Lower lobe of right lung (tissue), 2 donors: ENCODE measurements at regions not wholly inside any gene's neighbourhood (a gene's known extent, or its start where the extent isn't known, plus 50 kb on each side); places are given as distances from the start of the nearest gene placed in this dataset.
"Not testable (repeated sequence)": the region's sequence is repeated elsewhere in the genome, so short reads cannot be mapped to it uniquely, and the experiment has no call there.

Experiments used
- ATAC-seq, 2 donors: fragments of 200-7000 bp; cut with Tn5 transposase; one replicate each; pipeline ENCODE4 v1.9.1; 2020 to 2022; ENCODE audit warnings: mild to moderate bottlenecking in 2 of 2, moderate library complexity in 2 of 2
- DNase-seq: peaks from one replicate; pipeline ENCODE4 v3.0.0-alpha.2; 2020
- H3K27ac ChIP-seq: fragments of 200-600 bp; one replicate; pipeline ENCODE4 v1.8.0; 2022
- H3K27me3 ChIP-seq: fragments of 200-600 bp; one replicate; pipeline ENCODE4 v1.8.0; 2022; ENCODE audit warnings: low read depth
- H3K36me3 ChIP-seq: fragments of 200-600 bp; one replicate; pipeline ENCODE4 v1.8.0; 2022; ENCODE audit warnings: mild to moderate bottlenecking
- H3K4me1 ChIP-seq: fragments of 200-600 bp; one replicate; pipeline ENCODE4 v1.8.0; 2022
- H3K4me3 ChIP-seq: fragments of 200-600 bp; one replicate; pipeline ENCODE4 v1.8.0; 2022; ENCODE audit warnings: mild to moderate bottlenecking
- H3K9me3 ChIP-seq: fragments of 200-600 bp; one replicate; pipeline ENCODE4 v1.8.0; 2022
- intact Hi-C: fragments of 100-400 bp; cut with DNase I; formaldehyde crosslinking; loops from one replicate; pipeline ENCODE4 v1.11.0; 2022
- TF ChIP-seq, protein P1 (sequence below): fragments of 200-600 bp; IDR thresholded peaks from one replicate; pipeline ENCODE4 v1.8.0; 2022; ENCODE audit warnings: antibody characterized with exemption, mild to moderate bottlenecking
- donor health status: DM: no; HTN: yes; CAD: no; lungs with severe emphysema.

DNA sequence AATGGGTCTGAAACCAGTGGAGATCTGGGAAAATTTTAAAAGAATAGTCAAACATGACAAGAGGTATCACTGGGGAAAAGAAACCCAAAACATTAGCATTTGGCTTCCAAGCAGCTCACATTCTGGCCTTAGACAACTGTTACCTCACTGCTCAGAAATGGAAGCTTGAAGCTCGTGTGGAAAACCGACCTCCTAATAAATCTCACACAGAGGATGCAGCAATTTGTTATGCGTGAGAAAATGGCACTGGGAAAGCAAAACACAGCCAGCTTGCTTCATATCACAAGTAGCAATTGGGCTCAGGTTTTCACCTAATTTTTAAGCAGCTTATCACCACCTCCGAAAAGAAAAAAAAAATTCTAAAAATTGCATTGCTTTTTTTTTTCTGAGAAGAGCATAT is 103.3 kb upstream of the TAS2R1 start:
- H3K36me3 ChIP-seq, result no peaks in the 10 kb centered on the region
- TF ChIP-seq, protein P1, sequence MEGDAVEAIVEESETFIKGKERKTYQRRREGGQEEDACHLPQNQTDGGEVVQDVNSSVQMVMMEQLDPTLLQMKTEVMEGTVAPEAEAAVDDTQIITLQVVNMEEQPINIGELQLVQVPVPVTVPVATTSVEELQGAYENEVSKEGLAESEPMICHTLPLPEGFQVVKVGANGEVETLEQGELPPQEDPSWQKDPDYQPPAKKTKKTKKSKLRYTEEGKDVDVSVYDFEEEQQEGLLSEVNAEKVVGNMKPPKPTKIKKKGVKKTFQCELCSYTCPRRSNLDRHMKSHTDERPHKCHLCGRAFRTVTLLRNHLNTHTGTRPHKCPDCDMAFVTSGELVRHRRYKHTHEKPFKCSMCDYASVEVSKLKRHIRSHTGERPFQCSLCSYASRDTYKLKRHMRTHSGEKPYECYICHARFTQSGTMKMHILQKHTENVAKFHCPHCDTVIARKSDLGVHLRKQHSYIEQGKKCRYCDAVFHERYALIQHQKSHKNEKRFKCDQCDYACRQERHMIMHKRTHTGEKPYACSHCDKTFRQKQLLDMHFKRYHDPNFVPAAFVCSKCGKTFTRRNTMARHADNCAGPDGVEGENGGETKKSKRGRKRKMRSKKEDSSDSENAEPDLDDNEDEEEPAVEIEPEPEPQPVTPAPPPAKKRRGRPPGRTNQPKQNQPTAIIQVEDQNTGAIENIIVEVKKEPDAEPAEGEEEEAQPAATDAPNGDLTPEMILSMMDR, result no peak
- H3K27me3 ChIP-seq, result no peaks in the 10 kb centered on the region
- H3K9me3 ChIP-seq, result no peaks in the 10 kb centered on the region
- H3K4me1 ChIP-seq, result no peaks in the 10 kb centered on the region
- no peak overlapping the region for H3K27ac ChIP-seq
- H3K4me3 ChIP-seq, result no peak overlapping the region
- intact Hi-C loops, result no loop called here
- DNase-seq (no peak), ATAC-seq (no peak)

DNA sequence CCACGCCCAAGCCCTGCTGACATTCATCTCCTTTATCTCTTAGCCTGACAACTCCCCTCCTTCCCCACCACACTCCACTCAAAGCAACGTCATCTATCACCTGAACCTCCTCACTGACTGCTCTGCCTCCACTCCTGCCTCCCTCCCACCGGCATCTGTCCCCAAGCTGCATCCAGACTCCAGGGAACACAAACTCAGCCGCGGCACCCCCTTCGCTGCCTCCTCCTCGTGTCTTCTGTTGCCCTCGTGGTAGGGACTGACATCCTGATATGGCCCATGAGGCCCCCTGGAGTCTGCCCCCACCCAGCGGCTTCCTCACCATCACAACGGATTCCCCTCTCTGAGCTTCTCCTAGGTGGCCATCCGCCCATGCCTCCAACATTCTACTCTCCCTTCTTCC is 101.0 kb upstream of the TAS2R1 start:
- ATAC-seq (no peak), DNase-seq (no peak)
- TF ChIP-seq, protein P1, result no peak

DNA sequence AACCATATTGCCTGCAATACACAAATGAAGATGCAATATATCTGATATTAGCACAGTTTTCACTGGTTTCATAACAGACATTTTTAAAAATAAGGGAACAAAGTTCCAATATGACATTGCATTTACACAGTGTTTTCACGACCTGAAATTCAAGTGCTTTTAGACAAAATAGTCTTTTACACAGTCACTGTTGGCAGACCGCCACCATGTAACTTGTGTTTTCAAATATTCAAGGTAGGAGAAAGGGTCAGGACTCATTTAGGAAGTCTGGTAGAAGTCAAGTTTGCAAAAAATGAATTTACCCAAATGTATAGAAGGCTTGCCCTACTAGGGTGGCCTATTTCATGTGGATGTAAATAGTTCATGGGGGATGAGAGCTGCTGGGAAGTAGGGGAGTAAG is 98.1 kb upstream of the TAS2R1 start:
- Histone ChIP-seq H3K36me3 (no peaks in the 10 kb centered on the region), H3K4me1 (no peaks in the 10 kb centered on the region), H3K27ac (no peak overlapping the region), H3K27me3 (no peaks in the 10 kb centered on the region), H3K9me3 (no peaks in the 10 kb centered on the region), H3K4me3 (no peak overlapping the region)
- DNase-seq, result no peak
- no peak for ATAC-seq
- intact Hi-C loops, result no loop called here
- TF ChIP-seq, protein P1, result no peak

More for the DNA sequence above, 101.0 kb upstream of the TAS2R1 start:
- H3K27ac ChIP-seq, result no peak overlapping the region
- no peak overlapping the region for H3K4me3 ChIP-seq
- no peaks in the 10 kb centered on the region for H3K27me3 ChIP-seq
- no peaks in the 10 kb centered on the region for H3K9me3 ChIP-seq
- no peaks in the 10 kb centered on the region for H3K4me1 ChIP-seq
- no peaks in the 10 kb centered on the region for H3K36me3 ChIP-seq
- intact Hi-C loops, result no loop called here

DNA sequence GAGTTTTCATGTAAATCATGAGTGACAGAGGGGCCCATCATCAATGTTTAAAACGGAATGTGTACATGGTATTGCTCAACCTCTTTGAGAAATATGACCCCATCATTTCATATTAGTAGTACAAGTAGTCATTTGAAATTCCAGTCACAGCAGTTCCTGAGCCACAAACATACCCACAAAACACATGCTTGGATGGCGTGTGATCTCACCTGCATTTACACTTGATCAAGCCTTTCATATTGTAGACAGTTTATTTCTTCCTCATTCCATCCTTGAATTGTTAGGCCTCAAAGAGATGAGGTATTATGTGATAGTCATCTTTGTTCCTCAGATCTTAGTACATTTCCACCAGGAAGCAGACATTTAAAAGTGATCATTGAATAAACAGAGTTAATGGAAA is 96.8 kb upstream of the TAS2R1 start:
- ATAC-seq, result no peak
- Histone ChIP-seq H3K36me3 (no peaks in the 10 kb centered on the region), H3K4me1 (no peaks in the 10 kb centered on the region), H3K9me3 (no peaks in the 10 kb centered on the region), H3K4me3 (no peak overlapping the region), H3K27me3 (no peaks in the 10 kb centered on the region), H3K27ac (no peak overlapping the region)
- DNase-seq, result no peak
- intact Hi-C loops, result no loop called here
- TF ChIP-seq, protein P1, result no peak

DNA sequence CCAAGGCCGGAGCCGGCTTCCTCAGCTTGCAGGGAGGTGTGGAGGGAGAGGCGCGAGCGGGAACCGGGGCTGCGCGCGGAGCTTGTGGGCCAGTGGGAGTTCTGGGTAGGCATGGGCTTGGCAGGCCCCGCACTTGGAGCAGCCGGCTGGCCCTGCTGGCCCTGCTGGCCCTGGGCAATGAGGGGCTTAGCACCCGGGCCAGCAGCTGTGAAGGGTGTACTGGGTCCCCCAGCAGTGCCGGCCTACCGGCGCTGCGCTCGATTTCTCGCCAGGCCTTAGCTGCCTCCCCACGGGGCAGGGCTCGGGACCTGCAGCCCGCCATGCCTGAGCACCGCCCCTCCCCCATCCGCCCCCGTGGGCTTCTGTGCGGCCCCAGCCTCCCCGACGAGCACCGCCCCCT is 95.1 kb upstream of the TAS2R1 start:
- ATAC-seq, H3K4me3 ChIP-seq, H3K9me3 ChIP-seq, H3K36me3 ChIP-seq, intact Hi-C loops, H3K27ac ChIP-seq, DNase-seq, H3K27me3 ChIP-seq, H3K4me1 ChIP-seq: not testable (repeated sequence)

DNA sequence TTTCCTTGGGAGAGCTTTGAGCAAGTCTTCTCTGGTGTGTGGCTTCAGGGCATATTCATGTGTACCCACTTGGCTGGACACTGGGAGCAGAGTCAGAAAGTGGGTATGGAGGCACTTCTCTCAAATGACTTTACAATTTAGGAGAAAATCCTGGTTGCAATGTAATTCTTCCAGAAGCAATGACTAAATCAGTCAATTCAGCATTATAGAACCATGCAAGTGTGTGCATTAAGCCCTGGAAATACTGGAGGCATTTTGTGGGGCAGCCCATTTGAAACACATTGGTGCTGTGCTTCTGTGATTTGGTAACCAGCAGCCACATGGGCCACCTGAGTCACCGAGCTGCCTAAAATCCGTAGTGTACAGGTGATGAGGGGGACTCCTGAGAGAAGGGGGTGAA is 94.6 kb upstream of the TAS2R1 start:
- intact Hi-C loops, result no loop called here
- TF ChIP-seq, protein P1, result no peak
- Histone ChIP-seq H3K27me3 (no peaks in the 10 kb centered on the region), H3K4me1 (no peaks in the 10 kb centered on the region), H3K9me3 (no peaks in the 10 kb centered on the region), H3K27ac (no peak overlapping the region), H3K36me3 (no peaks in the 10 kb centered on the region), H3K4me3 (no peak overlapping the region)
- DNase-seq, result no peak
- no peak for ATAC-seq
